ENCODE measurements at regions not wholly inside any gene's neighbourhood (a gene's known extent, or its start where the extent isn't known, plus 50 kb on each side); places are given as distances from the start of the nearest gene placed in this dataset.

- TF ChIP-seq, protein P1, sequence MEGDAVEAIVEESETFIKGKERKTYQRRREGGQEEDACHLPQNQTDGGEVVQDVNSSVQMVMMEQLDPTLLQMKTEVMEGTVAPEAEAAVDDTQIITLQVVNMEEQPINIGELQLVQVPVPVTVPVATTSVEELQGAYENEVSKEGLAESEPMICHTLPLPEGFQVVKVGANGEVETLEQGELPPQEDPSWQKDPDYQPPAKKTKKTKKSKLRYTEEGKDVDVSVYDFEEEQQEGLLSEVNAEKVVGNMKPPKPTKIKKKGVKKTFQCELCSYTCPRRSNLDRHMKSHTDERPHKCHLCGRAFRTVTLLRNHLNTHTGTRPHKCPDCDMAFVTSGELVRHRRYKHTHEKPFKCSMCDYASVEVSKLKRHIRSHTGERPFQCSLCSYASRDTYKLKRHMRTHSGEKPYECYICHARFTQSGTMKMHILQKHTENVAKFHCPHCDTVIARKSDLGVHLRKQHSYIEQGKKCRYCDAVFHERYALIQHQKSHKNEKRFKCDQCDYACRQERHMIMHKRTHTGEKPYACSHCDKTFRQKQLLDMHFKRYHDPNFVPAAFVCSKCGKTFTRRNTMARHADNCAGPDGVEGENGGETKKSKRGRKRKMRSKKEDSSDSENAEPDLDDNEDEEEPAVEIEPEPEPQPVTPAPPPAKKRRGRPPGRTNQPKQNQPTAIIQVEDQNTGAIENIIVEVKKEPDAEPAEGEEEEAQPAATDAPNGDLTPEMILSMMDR (IDR thresholded peaks at IDR 0.05; ENCODE audit: borderline replicate concordance, extremely low read depth, low read length, poor library complexity, severe bottlenecking): no peak
- no peak for TF ChIP-seq EZH2 (IDR thresholded peaks at IDR 0.05; ENCODE audit: borderline replicate concordance, low read depth, low read length, severe bottlenecking)
Observed at GRCh38 chr2:60091266-60091665, 462.2 kb downstream of the BCL11A start.
